IPS-18a (cell line): ENCODE measurements at regions not wholly inside any gene's neighbourhood (a gene's known extent, or its start where the extent isn't known, plus 50 kb on each side); places are given as distances from the start of the nearest gene placed in this dataset.

ENCODE experiments used
- H3K27ac ChIP-seq: one replicate; pipeline ENCODE4 v1.5.1; 2013; ENCODE audit warnings: low read length
- H3K27me3 ChIP-seq: one replicate; pipeline ENCODE4 v1.6.1; 2013; ENCODE audit warnings: mild to moderate bottlenecking, low read length; ENCODE audit not compliant: control insufficient read depth, insufficient read depth
- H3K36me3 ChIP-seq: one replicate; pipeline ENCODE4 v1.6.1; 2013; ENCODE audit warnings: low read depth, low read length; ENCODE audit not compliant: control insufficient read depth
- H3K4me1 ChIP-seq: one replicate; pipeline ENCODE4 v1.6.1; 2013; ENCODE audit warnings: low read depth, low read length; ENCODE audit not compliant: control insufficient read depth
- H3K4me3 ChIP-seq: one replicate; pipeline ENCODE4 v1.5.1; 2013; ENCODE audit warnings: low read length
- H3K9ac ChIP-seq: one replicate; pipeline ENCODE4 v1.6.1; 2013; ENCODE audit warnings: mild to moderate bottlenecking, low read length, moderate library complexity
- H3K9me3 ChIP-seq: one replicate; pipeline ENCODE4 v1.6.1; 2013; ENCODE audit warnings: low read depth, low read length; ENCODE audit not compliant: control insufficient read depth

- no peak overlapping the region for H3K9ac ChIP-seq
- no peaks in the 10 kb centered on the region for H3K36me3 ChIP-seq
- no peak overlapping the region for H3K4me3 ChIP-seq
- H3K27ac ChIP-seq, result no peak overlapping the region
- no peaks in the 10 kb centered on the region for H3K27me3 ChIP-seq
- H3K9me3 ChIP-seq, result no peaks in the 10 kb centered on the region
- H3K4me1 ChIP-seq, result no peaks in the 10 kb centered on the region
These were observed 192.2 kb downstream of the MIAT start for GRCh38 chr22:26849575-26849974.

- no peak overlapping the region for H3K9ac ChIP-seq
- no peak overlapping the region for H3K4me3 ChIP-seq
These were observed 193.7 kb downstream of the MIAT start for GRCh38 chr22:26851125-26851524.

GRCh38 chr22:26852176-26852575, 194.8 kb downstream of the MIAT start:
- Histone ChIP-seq H3K4me1 (no peaks in the 10 kb centered on the region), H3K27me3 (no peaks in the 10 kb centered on the region), H3K9me3 (no peaks in the 10 kb centered on the region), H3K27ac (no peak overlapping the region), H3K4me3 (no peak overlapping the region), H3K9ac (no peak overlapping the region), H3K36me3 (no peaks in the 10 kb centered on the region)

More at GRCh38 chr22:26851125-26851524, 193.7 kb downstream of the MIAT start:
- Histone ChIP-seq H3K36me3 (no peaks in the 10 kb centered on the region), H3K27ac (no peak overlapping the region), H3K9me3 (no peaks in the 10 kb centered on the region), H3K4me1 (no peaks in the 10 kb centered on the region), H3K27me3 (no peaks in the 10 kb centered on the region)

- no peak overlapping the region for H3K9ac ChIP-seq
- H3K27ac ChIP-seq, result no peak overlapping the region
- no peaks in the 10 kb centered on the region for H3K36me3 ChIP-seq
- H3K4me3 ChIP-seq, result no peak overlapping the region
- H3K4me1 ChIP-seq, result no peaks in the 10 kb centered on the region
- H3K9me3 ChIP-seq, result no peaks in the 10 kb centered on the region
- no peaks in the 10 kb centered on the region for H3K27me3 ChIP-seq
These were observed 195.7 kb downstream of the MIAT start for GRCh38 chr22:26853071-26853470.

GRCh38 chr22:26853495-26853894, 196.1 kb downstream of the MIAT start:
- Histone ChIP-seq H3K27ac (no peak overlapping the region), H3K36me3 (no peaks in the 10 kb centered on the region), H3K4me1 (no peaks in the 10 kb centered on the region), H3K27me3 (no peaks in the 10 kb centered on the region), H3K4me3 (no peak overlapping the region), H3K9ac (no peak overlapping the region), H3K9me3 (no peaks in the 10 kb centered on the region)

GRCh38 chr22:26857169-26857568, 199.8 kb downstream of the MIAT start:
- no peak overlapping the region for H3K4me3 ChIP-seq
- no peak overlapping the region for H3K9ac ChIP-seq
- no peaks in the 10 kb centered on the region for H3K36me3 ChIP-seq
- H3K4me1 ChIP-seq, result peaks cover 9% of the 10 kb centered on the region
- H3K9me3 ChIP-seq, result no peaks in the 10 kb centered on the region
- no peaks in the 10 kb centered on the region for H3K27me3 ChIP-seq
- no peak overlapping the region for H3K27ac ChIP-seq

- H3K27me3 ChIP-seq, result no peaks in the 10 kb centered on the region
- H3K4me1 ChIP-seq, result peaks cover 9% of the 10 kb centered on the region
- no peak overlapping the region for H3K4me3 ChIP-seq
- no peaks in the 10 kb centered on the region for H3K36me3 ChIP-seq
- H3K9ac ChIP-seq, result no peak overlapping the region
- H3K9me3 ChIP-seq, result no peaks in the 10 kb centered on the region
- H3K27ac ChIP-seq, result no peak overlapping the region
These were observed 202.9 kb downstream of the MIAT start for GRCh38 chr22:26860301-26860700.

DNA sequence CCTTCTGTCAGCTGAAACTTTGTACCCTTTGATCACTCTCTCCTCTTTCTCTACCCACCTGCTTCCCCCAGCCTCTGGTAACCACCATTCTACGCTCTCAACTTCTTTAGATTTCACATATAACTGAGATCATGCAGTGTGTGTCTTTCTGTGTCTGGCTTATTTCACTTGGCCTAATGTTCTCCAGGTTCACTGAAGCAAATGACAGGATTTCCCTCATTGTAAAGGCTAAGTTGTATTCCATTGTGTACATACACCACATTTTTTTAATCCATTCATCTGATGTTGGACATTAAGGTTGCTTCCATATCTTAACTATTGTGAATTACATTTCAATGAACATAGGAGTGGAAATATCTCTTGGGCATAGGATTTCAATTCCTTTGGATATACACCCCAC, 207.6 kb downstream of the MIAT start:
- H3K36me3 ChIP-seq, result no peaks in the 10 kb centered on the region
- H3K4me3 ChIP-seq, result no peak overlapping the region
- H3K9me3 ChIP-seq, result no peaks in the 10 kb centered on the region
- no peak overlapping the region for H3K9ac ChIP-seq
- no peaks in the 10 kb centered on the region for H3K27me3 ChIP-seq
- H3K4me1 ChIP-seq, result no peaks in the 10 kb centered on the region
- H3K27ac ChIP-seq, result no peak overlapping the region

- Histone ChIP-seq H3K9ac (no peak overlapping the region), H3K4me1 (no peaks in the 10 kb centered on the region), H3K9me3 (no peaks in the 10 kb centered on the region), H3K4me3 (no peak overlapping the region), H3K27me3 (no peaks in the 10 kb centered on the region), H3K36me3 (no peaks in the 10 kb centered on the region), H3K27ac (no peak overlapping the region)
These were observed 226.0 kb downstream of the MIAT start for GRCh38 chr22:26883393-26883792.

DNA sequence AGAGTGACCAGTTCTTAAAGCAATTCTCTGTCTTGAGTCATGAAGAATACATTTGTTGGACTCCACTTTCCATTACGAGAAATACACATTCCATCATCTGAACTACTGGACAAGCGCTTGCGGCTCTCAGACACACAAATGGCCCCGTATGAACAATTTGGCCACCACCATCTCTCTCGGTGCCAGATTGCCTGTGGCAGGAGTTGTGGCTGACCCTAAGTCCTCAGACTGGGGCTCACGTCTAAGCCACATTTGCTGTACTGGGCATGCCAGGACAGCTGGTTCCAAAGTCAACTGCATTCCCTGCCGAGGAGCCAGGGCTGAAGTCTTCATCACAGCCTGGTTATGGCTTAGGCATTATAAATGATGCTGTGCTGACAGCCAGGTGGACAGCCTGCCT, 227.5 kb downstream of the MIAT start:
- Histone ChIP-seq H3K9ac (no peak overlapping the region), H3K4me1 (no peaks in the 10 kb centered on the region), H3K36me3 (no peaks in the 10 kb centered on the region), H3K27me3 (no peaks in the 10 kb centered on the region), H3K9me3 (no peaks in the 10 kb centered on the region), H3K27ac (no peak overlapping the region), H3K4me3 (no peak overlapping the region)

DNA sequence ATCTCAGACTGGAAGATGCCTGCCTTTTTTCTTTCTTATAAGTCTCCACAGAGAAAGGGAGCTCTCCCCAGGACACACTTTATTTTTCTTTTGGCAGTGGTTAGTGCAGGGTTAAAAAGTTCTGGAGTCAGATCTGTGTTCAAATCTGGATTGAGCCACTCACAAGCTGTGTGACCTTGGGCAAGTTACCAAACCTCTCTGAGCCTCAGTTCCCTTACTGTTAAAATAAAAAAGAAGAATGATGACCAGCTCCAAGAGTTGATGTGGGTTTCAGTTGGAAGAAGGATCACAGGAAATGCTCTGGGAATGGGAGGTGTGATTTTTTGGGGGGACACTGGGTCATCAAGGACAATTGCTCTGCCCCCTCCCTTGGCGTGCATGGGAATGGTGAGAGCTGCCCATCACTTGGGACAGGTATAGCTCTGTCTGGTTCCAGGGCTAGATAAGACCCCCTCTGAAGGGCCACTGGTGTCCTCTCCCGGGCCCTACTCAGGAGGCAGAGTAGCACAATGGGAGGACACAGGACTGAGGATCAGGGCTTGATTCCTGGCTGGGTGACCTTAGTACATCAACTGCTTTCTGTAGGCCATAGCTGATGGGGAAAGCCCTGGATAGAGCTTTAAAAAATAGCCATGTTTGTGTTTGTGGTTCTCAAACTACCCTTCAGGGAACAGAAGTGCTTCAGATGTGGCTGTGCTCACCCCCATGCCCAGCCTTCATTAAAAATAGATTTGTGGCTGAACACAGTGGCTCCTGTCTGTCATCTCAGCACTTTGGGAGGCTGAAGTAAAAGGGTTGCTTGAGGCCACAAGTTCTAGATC, 228.3 kb downstream of the MIAT start:
- no peaks in the 10 kb centered on the region for H3K9me3 ChIP-seq
- H3K4me1 ChIP-seq, result peaks cover 3% of the 10 kb centered on the region
- no peak overlapping the region for H3K9ac ChIP-seq
- no peaks in the 10 kb centered on the region for H3K36me3 ChIP-seq
- H3K4me3 ChIP-seq, result no peak overlapping the region
- no peak overlapping the region for H3K27ac ChIP-seq
- H3K27me3 ChIP-seq, result no peaks in the 10 kb centered on the region

DNA sequence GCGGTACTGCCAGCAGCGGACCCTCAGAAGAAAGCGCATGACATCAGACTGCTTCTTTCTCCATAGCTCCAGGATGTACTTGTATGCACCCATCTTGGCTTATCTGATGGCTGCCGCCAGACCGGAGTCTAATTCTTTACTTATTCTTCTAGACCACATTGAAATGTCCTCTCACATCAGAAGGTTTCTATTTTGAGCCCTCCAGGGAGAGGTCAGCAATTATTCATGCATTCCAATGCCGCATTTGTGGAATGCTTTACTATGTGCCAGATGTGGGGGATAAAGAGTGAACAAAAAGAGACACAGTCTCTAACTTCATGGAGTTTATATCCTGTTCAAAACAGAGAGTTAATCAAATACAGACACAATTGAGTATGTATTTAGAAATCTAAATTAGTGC, 230.1 kb downstream of the MIAT start:
- Histone ChIP-seq H3K9ac (no peak overlapping the region), H3K4me1 (peaks cover 11% of the 10 kb centered on the region), H3K4me3 (no peak overlapping the region), H3K9me3 (no peaks in the 10 kb centered on the region), H3K36me3 (no peaks in the 10 kb centered on the region), H3K27me3 (no peaks in the 10 kb centered on the region), H3K27ac (no peak overlapping the region)
